OCI-LY3 (cell line): ENCODE measurements at regions not wholly inside any gene's neighbourhood (a gene's known extent, or its start where the extent isn't known, plus 50 kb on each side); places are given as distances from the start of the nearest gene placed in this dataset.

Experiments
- EZH2phosphoT487 ChIP-seq: fragments of 200-600 bp; shearing (Covaris generic); IDR thresholded peaks from 2 replicates; pipeline ENCODE4 v1.6.1; 2018; ENCODE audit warnings: antibody characterized with exemption, mixed run types, low read depth
- TF ChIP-seq, protein P1 (sequence below): fragments of 200-600, 300-600 bp; sonication (generic); IDR thresholded peaks from 2 replicates; pipeline ENCODE4 v1.5.1; 2014; ENCODE audit warnings: antibody characterized with exemption, low read length, low read depth

GRCh38 chr15:69782809-69783208 is 314.9 kb downstream of the TLE3 start:
- TF ChIP-seq, protein P1, sequence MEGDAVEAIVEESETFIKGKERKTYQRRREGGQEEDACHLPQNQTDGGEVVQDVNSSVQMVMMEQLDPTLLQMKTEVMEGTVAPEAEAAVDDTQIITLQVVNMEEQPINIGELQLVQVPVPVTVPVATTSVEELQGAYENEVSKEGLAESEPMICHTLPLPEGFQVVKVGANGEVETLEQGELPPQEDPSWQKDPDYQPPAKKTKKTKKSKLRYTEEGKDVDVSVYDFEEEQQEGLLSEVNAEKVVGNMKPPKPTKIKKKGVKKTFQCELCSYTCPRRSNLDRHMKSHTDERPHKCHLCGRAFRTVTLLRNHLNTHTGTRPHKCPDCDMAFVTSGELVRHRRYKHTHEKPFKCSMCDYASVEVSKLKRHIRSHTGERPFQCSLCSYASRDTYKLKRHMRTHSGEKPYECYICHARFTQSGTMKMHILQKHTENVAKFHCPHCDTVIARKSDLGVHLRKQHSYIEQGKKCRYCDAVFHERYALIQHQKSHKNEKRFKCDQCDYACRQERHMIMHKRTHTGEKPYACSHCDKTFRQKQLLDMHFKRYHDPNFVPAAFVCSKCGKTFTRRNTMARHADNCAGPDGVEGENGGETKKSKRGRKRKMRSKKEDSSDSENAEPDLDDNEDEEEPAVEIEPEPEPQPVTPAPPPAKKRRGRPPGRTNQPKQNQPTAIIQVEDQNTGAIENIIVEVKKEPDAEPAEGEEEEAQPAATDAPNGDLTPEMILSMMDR: no peak
- no peak for TF ChIP-seq EZH2phosphoT487
